Smooth muscle cell (in vitro differentiated cells): ENCODE measurements at regions not wholly inside any gene's neighbourhood (a gene's known extent, or its start where the extent isn't known, plus 50 kb on each side); places are given as distances from the start of the nearest gene placed in this dataset.

ENCODE experiments used
- DNase-seq: peaks from one replicate; lab custom pipeline; 2025; ENCODE audit not compliant: unreplicated experiment; lab: John Stamatoyannopoulos, UW
- H2AFZ ChIP-seq: fragments of 200-600 bp; sonication (generic); 2 replicates; pipeline ENCODE4 v1.6.0; 2016; ENCODE audit warnings: antibody characterized with exemption, low read depth, mild to moderate bottlenecking
- H3F3A ChIP-seq: fragments of 200-600 bp; sonication (generic); 2 replicates; pipeline ENCODE4 v1.6.0; 2017; ENCODE audit warnings: antibody characterized with exemption, low read depth
- H3K27ac ChIP-seq: fragments of 200-600 bp; sonication (generic); 2 replicates; pipeline ENCODE4 v1.5.1; 2016; ENCODE audit warnings: low read depth, mild to moderate bottlenecking
- H3K27me3 ChIP-seq: fragments of 200-600 bp; sonication (generic); 2 replicates; pipeline ENCODE4 v1.6.1; 2016; ENCODE audit warnings: low read depth, mild to moderate bottlenecking
- H3K36me3 ChIP-seq: fragments of 200-600 bp; sonication (generic); 2 replicates; pipeline ENCODE4 v1.5.1; 2016; ENCODE audit warnings: low read depth
- H3K4me1 ChIP-seq: fragments of 200-600 bp; sonication (generic); 2 replicates; pipeline ENCODE4 v1.5.1; 2016; ENCODE audit warnings: low read depth
- H3K4me2 ChIP-seq: fragments of 200-600 bp; sonication (generic); 2 replicates; pipeline ENCODE4 v1.6.0; 2016; ENCODE audit warnings: mild to moderate bottlenecking
- H3K4me3 ChIP-seq: fragments of 200-600 bp; sonication (generic); 2 replicates; pipeline ENCODE4 v1.5.1; 2016; ENCODE audit warnings: mild to moderate bottlenecking
- H3K79me2 ChIP-seq: fragments of 200-600 bp; sonication (generic); 2 replicates; pipeline ENCODE4 v1.6.0; 2016; ENCODE audit warnings: low read depth, mild to moderate bottlenecking
- H3K9ac ChIP-seq: fragments of 200-600 bp; sonication (generic); 2 replicates; pipeline ENCODE4 v1.6.0; 2016; ENCODE audit warnings: low read depth
- H3K9me3 ChIP-seq: fragments of 200-600 bp; sonication (generic); replicated peaks from 2 replicates; pipeline ENCODE4 v1.5.1; 2016; ENCODE audit warnings: low read depth
- H4K20me1 ChIP-seq: fragments of 200-600 bp; sonication (generic); 2 replicates; pipeline ENCODE4 v1.6.0; 2016; ENCODE audit warnings: low read depth
- WGBS: methylation state at CpG from one replicate; pipeline ENCODE4 v1.1.7; 2016; ENCODE audit warnings: low lambda C conversion rate; 5-methylcytosine and 5-hydroxymethylcytosine counted together
- TF ChIP-seq, protein P1 (sequence below): fragments of 200-600 bp; sonication (generic); IDR thresholded peaks from 2 replicates; pipeline ENCODE4 v1.5.1; 2017; ENCODE audit warnings: borderline replicate concordance, mild to moderate bottlenecking, antibody characterized with exemption; ENCODE audit not compliant: insufficient read depth, poor library complexity, severe bottlenecking

- 91% methylated on average over 5 of the region's 5 CpGs for WGBS
- H3K9me3 ChIP-seq, result no peaks in the 10 kb centered on the region
- TF ChIP-seq, protein P1, sequence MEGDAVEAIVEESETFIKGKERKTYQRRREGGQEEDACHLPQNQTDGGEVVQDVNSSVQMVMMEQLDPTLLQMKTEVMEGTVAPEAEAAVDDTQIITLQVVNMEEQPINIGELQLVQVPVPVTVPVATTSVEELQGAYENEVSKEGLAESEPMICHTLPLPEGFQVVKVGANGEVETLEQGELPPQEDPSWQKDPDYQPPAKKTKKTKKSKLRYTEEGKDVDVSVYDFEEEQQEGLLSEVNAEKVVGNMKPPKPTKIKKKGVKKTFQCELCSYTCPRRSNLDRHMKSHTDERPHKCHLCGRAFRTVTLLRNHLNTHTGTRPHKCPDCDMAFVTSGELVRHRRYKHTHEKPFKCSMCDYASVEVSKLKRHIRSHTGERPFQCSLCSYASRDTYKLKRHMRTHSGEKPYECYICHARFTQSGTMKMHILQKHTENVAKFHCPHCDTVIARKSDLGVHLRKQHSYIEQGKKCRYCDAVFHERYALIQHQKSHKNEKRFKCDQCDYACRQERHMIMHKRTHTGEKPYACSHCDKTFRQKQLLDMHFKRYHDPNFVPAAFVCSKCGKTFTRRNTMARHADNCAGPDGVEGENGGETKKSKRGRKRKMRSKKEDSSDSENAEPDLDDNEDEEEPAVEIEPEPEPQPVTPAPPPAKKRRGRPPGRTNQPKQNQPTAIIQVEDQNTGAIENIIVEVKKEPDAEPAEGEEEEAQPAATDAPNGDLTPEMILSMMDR, result no peak
Observed at GRCh38 chr12:111081600-111081999, 161.2 kb upstream of the MYL2 start.

GRCh38 chr12:111078731-111079130 is 158.4 kb upstream of the MYL2 start:
- no peak overlapping the region for H2AFZ ChIP-seq
- TF ChIP-seq, protein P1, result no peak
- DNase-seq, result no peak
- no peaks in the 10 kb centered on the region for H3K79me2 ChIP-seq
- H3K4me1 ChIP-seq, result no peaks in the 10 kb centered on the region
- H3K27ac ChIP-seq, result no peak overlapping the region
- WGBS, result 98% methylated on average over 4 of the region's 4 CpGs
- H4K20me1 ChIP-seq, result no peaks in the 10 kb centered on the region
- no peaks in the 10 kb centered on the region for H3K36me3 ChIP-seq
- no peak overlapping the region for H3K4me3 ChIP-seq
- H3K9me3 ChIP-seq, result no peaks in the 10 kb centered on the region
- H3K27me3 ChIP-seq, result peaks cover 18% of the 10 kb centered on the region
- no peaks in the 10 kb centered on the region for H3F3A ChIP-seq
- no peak overlapping the region for H3K4me2 ChIP-seq
- no peak overlapping the region for H3K9ac ChIP-seq

More at GRCh38 chr12:111081600-111081999, 161.2 kb upstream of the MYL2 start:
- Histone ChIP-seq H3K79me2 (no peaks in the 10 kb centered on the region), H3K36me3 (no peaks in the 10 kb centered on the region), H3K27me3 (peaks cover 27% of the 10 kb centered on the region), H4K20me1 (no peaks in the 10 kb centered on the region), H2AFZ (no peak overlapping the region), H3K27ac (no peak overlapping the region), H3F3A (no peaks in the 10 kb centered on the region), H3K9ac (no peak overlapping the region), H3K4me2 (no peak overlapping the region), H3K4me1 (no peaks in the 10 kb centered on the region), H3K4me3 (no peak overlapping the region)
- no peak for DNase-seq

- H3K9me3 ChIP-seq, result no peaks in the 10 kb centered on the region
- H4K20me1 ChIP-seq, result no peaks in the 10 kb centered on the region
- no peaks in the 10 kb centered on the region for H3F3A ChIP-seq
- H3K79me2 ChIP-seq, result no peaks in the 10 kb centered on the region
- WGBS, result 87% methylated on average over 23 of the region's 23 CpGs
- H3K4me2 ChIP-seq, result no peak overlapping the region
- H3K27me3 ChIP-seq, result peaks cover 2% of the 10 kb centered on the region
- H2AFZ ChIP-seq, result no peak overlapping the region
- no peak overlapping the region for H3K4me3 ChIP-seq
- TF ChIP-seq, protein P1, result no peak
- no peak overlapping the region for H3K9ac ChIP-seq
- H3K27ac ChIP-seq, result no peak overlapping the region
- no peak for DNase-seq
- H3K36me3 ChIP-seq, result no peaks in the 10 kb centered on the region
- no peaks in the 10 kb centered on the region for H3K4me1 ChIP-seq
Observed at GRCh38 chr12:111076611-111077451, 156.5 kb upstream of the MYL2 start.

GRCh38 chr12:111076199-111076598 is 155.8 kb upstream of the MYL2 start:
- H3K9me3 ChIP-seq, result no peaks in the 10 kb centered on the region
- H2AFZ ChIP-seq, result no peak overlapping the region
- 92% methylated on average over 1 of the region's 1 CpG for WGBS
- no peaks in the 10 kb centered on the region for H4K20me1 ChIP-seq
- H3K79me2 ChIP-seq, result no peaks in the 10 kb centered on the region
- H3K9ac ChIP-seq, result no peak overlapping the region
- no peak overlapping the region for H3K4me2 ChIP-seq
- no peaks in the 10 kb centered on the region for H3K36me3 ChIP-seq
- no peak overlapping the region for H3K27ac ChIP-seq
- TF ChIP-seq, protein P1, result no peak
- no peaks in the 10 kb centered on the region for H3K27me3 ChIP-seq
- no peaks in the 10 kb centered on the region for H3F3A ChIP-seq
- H3K4me1 ChIP-seq, result no peaks in the 10 kb centered on the region
- DNase-seq, result no peak
- no peak overlapping the region for H3K4me3 ChIP-seq
